ENCODE measurements at regions not wholly inside any gene's neighbourhood (a gene's known extent, or its start where the extent isn't known, plus 50 kb on each side); places are given as distances from the start of the nearest gene placed in this dataset.
A peak's percentile ranks its signal among the peaks of the same experiment; 100 is the strongest.

GRCh38 chr5:9903801-9904200 is 273.6 kb upstream of the TAS2R1 start:
- H3K4me1 Mint-ChIP-seq (ENCODE audit: unreplicated experiment): peaks cover 3% of the 10 kb centered on the region
- H3K27ac Mint-ChIP-seq (ENCODE audit: unreplicated experiment): no peak overlapping the region
- DNase-seq (ENCODE audit: low spot score): no peak
- no peaks in the 10 kb centered on the region for H3K27me3 Mint-ChIP-seq (ENCODE audit: unreplicated experiment)
- TF ChIP-seq, protein P1, sequence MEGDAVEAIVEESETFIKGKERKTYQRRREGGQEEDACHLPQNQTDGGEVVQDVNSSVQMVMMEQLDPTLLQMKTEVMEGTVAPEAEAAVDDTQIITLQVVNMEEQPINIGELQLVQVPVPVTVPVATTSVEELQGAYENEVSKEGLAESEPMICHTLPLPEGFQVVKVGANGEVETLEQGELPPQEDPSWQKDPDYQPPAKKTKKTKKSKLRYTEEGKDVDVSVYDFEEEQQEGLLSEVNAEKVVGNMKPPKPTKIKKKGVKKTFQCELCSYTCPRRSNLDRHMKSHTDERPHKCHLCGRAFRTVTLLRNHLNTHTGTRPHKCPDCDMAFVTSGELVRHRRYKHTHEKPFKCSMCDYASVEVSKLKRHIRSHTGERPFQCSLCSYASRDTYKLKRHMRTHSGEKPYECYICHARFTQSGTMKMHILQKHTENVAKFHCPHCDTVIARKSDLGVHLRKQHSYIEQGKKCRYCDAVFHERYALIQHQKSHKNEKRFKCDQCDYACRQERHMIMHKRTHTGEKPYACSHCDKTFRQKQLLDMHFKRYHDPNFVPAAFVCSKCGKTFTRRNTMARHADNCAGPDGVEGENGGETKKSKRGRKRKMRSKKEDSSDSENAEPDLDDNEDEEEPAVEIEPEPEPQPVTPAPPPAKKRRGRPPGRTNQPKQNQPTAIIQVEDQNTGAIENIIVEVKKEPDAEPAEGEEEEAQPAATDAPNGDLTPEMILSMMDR (IDR thresholded peaks at IDR 0.05; ENCODE audit: unreplicated experiment): no peak
- H3K4me3 Mint-ChIP-seq (ENCODE audit: unreplicated experiment): no peak overlapping the region
- no peaks in the 10 kb centered on the region for H3K36me3 Mint-ChIP-seq (ENCODE audit: low read depth, unreplicated experiment)
- no peaks in the 10 kb centered on the region for H3K9me3 Mint-ChIP-seq (ENCODE audit: unreplicated experiment)

GRCh38 chr5:9898319-9898718 is 268.2 kb upstream of the TAS2R1 start:
- DNase-seq (ENCODE audit: low spot score): peak; percentile 36
- peaks cover 4% of the 10 kb centered on the region for H3K27me3 Mint-ChIP-seq (ENCODE audit: unreplicated experiment)
- H3K9me3 Mint-ChIP-seq (ENCODE audit: unreplicated experiment): no peaks in the 10 kb centered on the region
- no peaks in the 10 kb centered on the region for H3K4me1 Mint-ChIP-seq (ENCODE audit: unreplicated experiment)
- TF ChIP-seq, protein P1 (IDR thresholded peaks at IDR 0.05; ENCODE audit: unreplicated experiment): peak; percentile 37
- no peak overlapping the region for H3K27ac Mint-ChIP-seq (ENCODE audit: unreplicated experiment)
- no peak overlapping the region for H3K4me3 Mint-ChIP-seq (ENCODE audit: unreplicated experiment)
- no peaks in the 10 kb centered on the region for H3K36me3 Mint-ChIP-seq (ENCODE audit: low read depth, unreplicated experiment)

- H3K9me3 Mint-ChIP-seq (ENCODE audit: unreplicated experiment): no peaks in the 10 kb centered on the region
- no peaks in the 10 kb centered on the region for H3K4me1 Mint-ChIP-seq (ENCODE audit: unreplicated experiment)
- no peak overlapping the region for H3K27ac Mint-ChIP-seq (ENCODE audit: unreplicated experiment)
- TF ChIP-seq, protein P1 (IDR thresholded peaks at IDR 0.05; ENCODE audit: unreplicated experiment): no peak
- no peak for DNase-seq (ENCODE audit: low spot score)
- H3K36me3 Mint-ChIP-seq (ENCODE audit: low read depth, unreplicated experiment): no peaks in the 10 kb centered on the region
- no peak overlapping the region for H3K4me3 Mint-ChIP-seq (ENCODE audit: unreplicated experiment)
- peaks cover 5% of the 10 kb centered on the region for H3K27me3 Mint-ChIP-seq (ENCODE audit: unreplicated experiment)
These were observed 265.1 kb upstream of the TAS2R1 start for GRCh38 chr5:9895302-9895645.

DNA sequence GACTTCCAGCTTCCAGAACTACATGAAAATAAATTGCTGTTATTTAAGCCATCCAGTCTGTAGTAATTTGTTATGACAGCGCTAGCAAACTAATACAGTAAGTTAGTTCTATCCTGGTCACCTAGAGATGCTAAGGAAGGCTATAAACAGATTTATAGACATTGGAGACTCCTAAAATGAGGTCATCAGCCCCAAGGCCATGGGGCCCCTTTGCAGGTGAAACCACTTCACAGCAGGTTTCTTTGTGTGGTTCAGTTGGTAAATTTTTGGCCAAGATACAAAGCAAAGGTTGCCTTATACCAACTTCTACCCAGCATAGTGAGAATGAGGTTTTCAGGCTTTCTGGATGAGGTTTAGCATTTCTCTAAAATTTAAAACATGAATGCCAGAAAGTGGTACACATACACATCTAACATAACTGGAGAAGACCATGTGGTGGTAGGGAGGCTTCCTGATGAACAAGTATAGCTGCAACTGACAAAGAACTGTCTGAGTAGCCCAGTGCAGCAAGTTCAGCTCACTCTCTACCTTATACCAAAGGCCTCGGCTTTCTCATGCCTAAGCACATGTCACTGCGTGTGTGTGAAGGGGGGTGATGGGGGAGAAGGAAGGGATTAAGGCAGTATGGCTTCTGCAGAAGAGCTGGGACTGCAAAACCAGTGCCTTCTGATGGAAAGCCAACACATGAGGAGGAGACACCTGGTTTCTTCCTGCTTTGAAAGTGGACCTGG is 264.6 kb upstream of the TAS2R1 start:
- H3K27ac Mint-ChIP-seq (ENCODE audit: unreplicated experiment): no peak overlapping the region
- no peaks in the 10 kb centered on the region for H3K4me1 Mint-ChIP-seq (ENCODE audit: unreplicated experiment)
- H3K4me3 Mint-ChIP-seq (ENCODE audit: unreplicated experiment): no peak overlapping the region

GRCh38 chr5:9892696-9893095 is 262.5 kb upstream of the TAS2R1 start:
- Mint-ChIP-seq H3K36me3 (ENCODE audit: low read depth, unreplicated experiment) (no peaks in the 10 kb centered on the region), H3K27me3 (ENCODE audit: unreplicated experiment) (peaks cover 7% of the 10 kb centered on the region), H3K27ac (ENCODE audit: unreplicated experiment) (no peak overlapping the region), H3K4me3 (ENCODE audit: unreplicated experiment) (no peak overlapping the region), H3K4me1 (ENCODE audit: unreplicated experiment) (no peaks in the 10 kb centered on the region), H3K9me3 (ENCODE audit: unreplicated experiment) (no peaks in the 10 kb centered on the region)
- TF ChIP-seq, protein P1 (IDR thresholded peaks at IDR 0.05; ENCODE audit: unreplicated experiment): no peak
- DNase-seq (ENCODE audit: low spot score): no peak

More for the DNA sequence above, 264.6 kb upstream of the TAS2R1 start:
- no peak for DNase-seq (ENCODE audit: low spot score)
- H3K27me3 Mint-ChIP-seq (ENCODE audit: unreplicated experiment): peaks cover 7% of the 10 kb centered on the region
- no peaks in the 10 kb centered on the region for H3K9me3 Mint-ChIP-seq (ENCODE audit: unreplicated experiment)
- no peaks in the 10 kb centered on the region for H3K36me3 Mint-ChIP-seq (ENCODE audit: low read depth, unreplicated experiment)
- TF ChIP-seq, protein P1 (IDR thresholded peaks at IDR 0.05; ENCODE audit: unreplicated experiment): no peak
